Effector memory CD8-positive, alpha-beta T cell (primary cell): ENCODE measurements at regions not wholly inside any gene's neighbourhood (a gene's known extent, or its start where the extent isn't known, plus 50 kb on each side); places are given as distances from the start of the nearest gene placed in this dataset.
"Not testable (repeated sequence)": the region's sequence is repeated elsewhere in the genome, so short reads cannot be mapped to it uniquely, and the experiment has no call there.

Experiments
- ATAC-seq: fragments of 150-1000 bp; cut with Tn5 transposase; replicated peaks from 2 replicates; pipeline ENCODE4 v1.10.0; 2021; ENCODE audit warnings: mild to moderate bottlenecking, moderate library complexity
- DNase-seq, 3 experiments: peaks; one replicate each; pipeline ENCODE4 v3.0.0; 2021
- H3K27ac Mint-ChIP-seq, 2 donors: one replicate each; pipeline ENCODE4 v1.8.0; 2022; ENCODE audit warnings: mild to moderate bottlenecking in 2 of 2, mixed read lengths in 2 of 2, moderate library complexity in 2 of 2
- H3K27me3 Mint-ChIP-seq, 2 donors: one replicate each; pipeline ENCODE4 v1.8.0; 2022; ENCODE audit warnings: mixed read lengths in 2 of 2
- H3K36me3 Mint-ChIP-seq: one replicate; pipeline ENCODE4 v1.8.0; 2022; ENCODE audit warnings: mild to moderate bottlenecking, moderate library complexity, mixed read lengths; ENCODE audit not compliant: insufficient read depth
- H3K4me1 Mint-ChIP-seq, 2 donors: one replicate each; pipeline ENCODE4 v1.8.0; 2022; ENCODE audit warnings: low read depth in 2 of 2, mixed read lengths in 2 of 2
- H3K4me3 Mint-ChIP-seq, 2 donors: one replicate each; pipeline ENCODE4 v1.8.0; 2022; ENCODE audit warnings: mild to moderate bottlenecking in 2 of 2, mixed read lengths in 2 of 2, moderate library complexity in 2 of 2
- H3K9me3 Mint-ChIP-seq, 2 donors: one replicate each; pipeline ENCODE4 v1.8.0; 2022; ENCODE audit warnings: mixed read lengths in 2 of 2

DNA sequence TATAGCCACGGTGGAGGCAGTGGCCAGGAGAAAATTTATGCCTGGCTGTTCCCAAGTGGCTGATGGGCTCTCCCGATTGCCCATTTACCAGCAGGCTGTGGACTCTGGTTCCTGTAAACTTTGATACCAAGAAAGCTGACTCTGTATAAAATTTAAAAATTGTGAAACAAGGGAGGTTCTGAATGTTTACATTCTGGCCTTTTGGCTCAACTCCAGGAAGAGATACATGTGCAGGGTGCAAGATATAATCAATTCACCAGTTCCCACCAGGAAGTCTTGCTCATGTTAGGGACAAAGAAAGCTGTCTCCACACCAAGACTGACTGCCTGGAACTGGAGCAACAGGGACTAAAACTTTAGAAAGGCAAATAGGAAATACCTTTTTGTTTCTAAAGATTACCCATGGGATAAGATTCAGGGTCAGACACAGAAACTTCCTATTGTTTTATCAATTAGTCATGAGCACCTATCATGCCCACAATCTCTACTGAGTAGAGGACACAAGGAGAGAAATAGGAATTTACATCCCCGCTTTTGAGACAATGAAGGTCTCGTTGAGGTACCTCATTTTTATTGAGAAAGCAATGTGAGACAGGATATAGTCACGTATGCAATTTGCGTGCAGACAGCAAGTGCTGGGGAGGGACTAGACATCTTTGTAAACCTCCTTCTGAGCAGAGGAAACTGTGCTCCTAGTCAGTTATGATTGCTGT lies 123.5 kb downstream of the LIPG start:
- no peak overlapping the region for H3K4me3 Mint-ChIP-seq
- H3K36me3 Mint-ChIP-seq, result no peaks in the 10 kb centered on the region
- H3K27me3 Mint-ChIP-seq, result peaks cover 0 to 16% of the 10 kb centered on the region in 2 donors
- peaks cover 2 to 3% of the 10 kb centered on the region in 2 donors for H3K4me1 Mint-ChIP-seq
- H3K9me3 Mint-ChIP-seq, result no peaks in the 10 kb centered on the region
- DNase-seq (no peak), ATAC-seq (no peak)
- no peak overlapping the region for H3K27ac Mint-ChIP-seq

DNA sequence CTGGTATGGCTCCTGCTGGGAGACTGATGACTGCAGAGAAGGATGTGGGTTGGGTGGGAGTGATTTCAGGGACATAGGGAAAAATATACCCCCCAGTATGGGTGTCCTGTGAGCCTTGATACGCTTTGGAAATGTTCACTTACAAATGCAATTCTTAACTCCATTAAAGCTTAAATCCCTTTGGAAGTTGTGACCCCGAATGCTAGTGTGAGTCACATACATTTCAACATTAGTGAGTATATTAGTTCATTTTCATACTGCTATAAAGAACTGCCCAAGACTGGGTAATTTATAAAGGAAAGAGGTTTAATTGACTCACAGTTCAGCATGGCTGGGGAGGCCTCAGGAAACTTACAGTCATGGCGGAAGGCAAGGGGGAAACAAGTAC lies 120.9 kb downstream of the LIPG start:
- peaks cover 0 to 16% of the 10 kb centered on the region in 2 donors for H3K27me3 Mint-ChIP-seq
- ATAC-seq, H3K9me3 Mint-ChIP-seq, DNase-seq, H3K36me3 Mint-ChIP-seq, H3K4me3 Mint-ChIP-seq, H3K4me1 Mint-ChIP-seq, H3K27ac Mint-ChIP-seq: not testable (repeated sequence)

DNA sequence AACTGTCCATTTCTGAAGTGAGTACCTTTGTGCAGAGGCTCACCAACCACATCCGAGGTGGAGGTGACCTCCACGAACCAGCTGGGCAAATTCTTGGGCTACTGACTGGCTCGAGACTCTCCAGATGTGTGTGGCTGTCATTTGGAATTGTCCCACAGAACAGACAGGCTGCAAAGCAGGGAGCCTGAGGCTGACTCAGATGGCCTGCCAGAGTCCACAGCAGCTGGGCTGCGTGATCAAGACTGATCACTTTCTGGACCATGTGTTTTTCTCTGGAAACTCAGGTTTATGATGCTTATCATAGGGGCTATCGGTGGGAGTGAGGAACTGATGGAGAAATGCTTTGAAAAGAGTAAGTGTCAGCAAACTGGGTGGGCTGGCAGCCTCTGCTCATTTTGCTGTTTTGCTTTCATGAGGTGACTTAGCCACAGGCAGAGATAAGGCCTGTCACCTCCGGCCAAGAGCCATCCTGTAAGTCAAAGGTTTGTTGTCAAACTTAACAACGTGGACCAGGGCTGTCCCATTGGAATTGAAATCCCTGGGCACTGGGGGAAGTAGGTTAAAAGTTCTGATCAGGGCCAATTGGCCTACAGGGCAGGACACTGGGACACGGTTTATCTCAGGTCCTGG lies 120.4 kb downstream of the LIPG start:
- Mint-ChIP-seq H3K27ac (no peak overlapping the region), H3K27me3 (peaks cover 0 to 16% of the 10 kb centered on the region in 2 donors), H3K4me3 (no peak overlapping the region), H3K36me3 (no peaks in the 10 kb centered on the region), H3K9me3 (no peaks in the 10 kb centered on the region), H3K4me1 (peaks cover 5 to 7% of the 10 kb centered on the region in 2 donors)
- ATAC-seq (no peak), DNase-seq (no peak)

DNA sequence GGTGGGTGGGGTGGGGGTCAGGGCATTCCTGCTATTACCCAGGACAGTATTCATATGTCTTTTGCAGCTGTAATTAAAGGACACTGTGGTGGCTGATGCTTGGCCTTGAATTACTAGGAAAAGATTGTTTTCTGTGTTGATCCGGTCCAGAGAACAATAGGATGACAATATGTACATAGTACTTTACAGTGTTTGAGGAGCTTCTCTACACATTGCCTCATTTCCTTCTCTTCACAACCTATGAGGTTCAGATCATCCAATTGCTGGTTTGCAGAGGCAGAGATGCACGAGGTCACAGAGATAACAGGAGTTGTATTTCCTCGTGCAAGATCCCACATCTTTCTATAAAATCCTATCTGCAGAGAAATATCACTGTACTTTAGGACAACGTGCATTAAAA lies 119.5 kb downstream of the LIPG start:
- peaks cover 0 to 16% of the 10 kb centered on the region in 2 donors for H3K27me3 Mint-ChIP-seq
- H3K36me3 Mint-ChIP-seq, result no peaks in the 10 kb centered on the region
- H3K9me3 Mint-ChIP-seq, result no peaks in the 10 kb centered on the region
- H3K4me3 Mint-ChIP-seq, result no peak overlapping the region
- no peak overlapping the region for H3K27ac Mint-ChIP-seq
- ATAC-seq, result no peak
- DNase-seq, result no peak
- H3K4me1 Mint-ChIP-seq, result peaks cover 5 to 7% of the 10 kb centered on the region in 2 donors

DNA sequence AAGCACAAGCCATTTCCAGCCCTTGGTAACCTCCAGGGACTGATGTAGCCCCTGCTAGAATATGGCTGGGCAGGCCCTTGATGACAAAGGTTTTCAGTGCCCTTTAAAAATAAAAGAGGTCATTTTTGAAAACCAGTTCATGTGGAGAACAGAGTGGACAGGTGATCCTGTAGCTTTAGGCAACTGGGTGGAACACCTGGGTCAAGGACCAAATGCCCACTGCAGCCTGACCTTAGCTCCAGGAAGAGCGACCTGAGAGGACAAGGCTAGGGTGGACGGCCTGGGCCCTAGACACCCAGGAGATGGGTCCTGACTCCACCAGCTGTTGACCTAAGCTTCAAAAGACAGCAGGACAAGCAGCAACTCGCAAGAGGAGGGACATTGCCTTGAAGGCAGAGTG lies 116.6 kb downstream of the LIPG start:
- Mint-ChIP-seq H3K27me3 (peaks cover 9 to 16% of the 10 kb centered on the region in 2 donors), H3K4me1 (peaks cover 5 to 7% of the 10 kb centered on the region in 2 donors), H3K36me3 (no peaks in the 10 kb centered on the region), H3K27ac (peak overlapping the region in 1 of 2 donors; percentile 45), H3K9me3 (no peaks in the 10 kb centered on the region), H3K4me3 (no peak overlapping the region)
- no peak for DNase-seq
- ATAC-seq, result no peak

DNA sequence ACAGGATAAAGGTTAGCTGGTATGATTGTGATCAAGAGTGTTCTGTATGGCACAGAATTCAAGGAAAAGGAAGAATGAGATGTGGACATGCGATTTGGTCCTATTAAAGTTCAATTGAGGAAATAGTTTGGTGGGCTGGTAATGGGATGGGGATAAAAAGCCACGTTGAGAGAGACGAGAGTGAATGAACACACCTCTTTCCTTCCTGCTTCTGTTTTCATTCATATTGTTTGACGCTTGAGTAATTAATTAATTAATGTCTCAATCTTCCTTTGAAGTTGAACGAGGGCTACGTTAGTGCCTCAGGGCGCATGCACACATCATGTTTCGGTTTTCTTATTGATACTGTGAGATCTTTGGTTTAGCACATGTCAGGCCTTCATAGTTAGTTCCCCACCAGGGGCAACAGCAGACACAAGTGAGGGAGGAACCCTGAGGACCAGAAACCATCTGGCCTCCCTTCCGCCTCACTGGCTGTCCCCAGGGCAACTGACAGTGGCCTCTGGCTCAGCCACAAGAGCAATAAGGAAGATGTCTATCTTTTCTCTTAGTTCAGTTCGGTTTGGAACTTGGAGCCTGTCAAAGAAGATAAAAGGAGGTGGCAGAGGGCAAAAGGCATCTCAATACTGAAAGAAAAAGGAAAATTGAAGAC lies 116.0 kb downstream of the LIPG start:
- no peak for ATAC-seq
- Mint-ChIP-seq H3K27ac (peak overlapping the region in 1 of 2 donors; percentile 45), H3K36me3 (no peaks in the 10 kb centered on the region), H3K27me3 (peaks cover 9 to 16% of the 10 kb centered on the region in 2 donors), H3K4me3 (peak overlapping the region in 1 of 2 donors; percentile 5), H3K9me3 (no peaks in the 10 kb centered on the region), H3K4me1 (peaks cover 5 to 7% of the 10 kb centered on the region in 2 donors)
- no peak for DNase-seq

DNA sequence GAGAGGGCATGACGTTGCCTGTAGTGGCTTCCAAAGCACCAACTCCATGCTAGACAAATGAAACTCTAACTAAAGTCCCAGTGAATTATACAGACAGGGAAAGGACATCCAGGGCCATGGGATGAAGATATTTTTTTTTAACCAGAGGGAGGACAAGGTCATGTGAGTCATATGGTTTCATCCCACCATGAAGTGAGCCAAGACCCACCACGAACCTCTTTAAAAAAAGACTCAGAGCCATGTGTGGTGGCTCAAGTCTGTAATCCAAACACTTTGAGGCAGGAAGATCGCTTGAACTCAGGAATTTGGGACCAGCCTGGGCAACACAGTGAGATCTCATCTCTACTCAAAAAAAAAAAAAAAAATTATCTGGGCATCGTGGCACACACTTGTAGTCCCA lies 115.2 kb downstream of the LIPG start:
- Mint-ChIP-seq H3K4me3 (no peak overlapping the region), H3K27ac (no peak overlapping the region), H3K4me1 (peaks cover 5 to 7% of the 10 kb centered on the region in 2 donors), H3K36me3 (no peaks in the 10 kb centered on the region), H3K27me3 (peaks cover 9 to 16% of the 10 kb centered on the region in 2 donors), H3K9me3 (no peaks in the 10 kb centered on the region)
- DNase-seq (no peak), ATAC-seq (no peak)

DNA sequence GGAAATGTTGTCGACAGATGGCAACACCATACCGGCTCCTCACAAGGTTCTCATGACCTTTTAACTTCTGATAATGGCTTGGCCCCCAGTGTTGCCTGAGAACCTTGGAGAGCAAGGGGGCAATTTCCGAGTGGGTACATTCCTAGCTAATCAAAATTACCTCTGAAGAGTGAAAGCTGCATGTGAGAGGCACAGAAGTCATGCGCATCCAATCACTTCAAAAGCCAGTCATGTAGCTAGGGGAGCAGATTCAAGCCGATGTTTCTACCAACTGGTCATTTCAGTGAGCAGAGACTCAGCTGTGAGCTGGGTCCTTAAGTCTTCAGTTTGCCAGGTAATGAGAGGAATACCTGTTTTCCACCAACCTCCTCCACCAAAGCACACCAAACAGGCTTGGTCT lies 111.4 kb downstream of the LIPG start:
- peaks cover 4 to 7% of the 10 kb centered on the region in 2 donors for H3K4me1 Mint-ChIP-seq

DNA sequence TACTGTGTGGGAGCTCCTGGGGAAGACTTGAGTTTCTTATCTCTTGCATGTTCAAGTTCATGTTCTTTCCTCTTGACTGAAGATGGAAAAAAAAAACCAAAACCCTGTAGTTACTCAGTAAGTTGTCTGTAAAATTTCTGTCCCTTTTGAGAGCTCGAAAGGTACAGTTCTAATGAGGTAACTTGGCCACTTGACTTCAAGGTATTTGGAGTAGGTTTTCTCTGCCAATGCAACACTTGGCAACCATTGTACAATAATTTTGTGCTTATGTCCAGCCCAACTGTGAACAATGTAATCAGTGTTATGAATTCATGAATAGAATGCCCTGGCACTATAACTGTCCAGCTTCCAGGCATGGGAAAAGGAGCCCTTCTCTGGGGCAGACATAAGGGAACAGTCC lies 111.0 kb downstream of the LIPG start:
- Mint-ChIP-seq H3K36me3 (no peaks in the 10 kb centered on the region), H3K4me1 (peaks cover under 1 to 4% of the 10 kb centered on the region in 2 donors), H3K27ac (no peak overlapping the region), H3K9me3 (no peaks in the 10 kb centered on the region), H3K4me3 (no peak overlapping the region), H3K27me3 (peaks cover 36 to 41% of the 10 kb centered on the region in 2 donors)
- ATAC-seq (no peak), DNase-seq (no peak)

More for the DNA sequence above, 111.4 kb downstream of the LIPG start:
- Mint-ChIP-seq H3K4me3 (no peak overlapping the region), H3K36me3 (no peaks in the 10 kb centered on the region), H3K27ac (no peak overlapping the region), H3K9me3 (no peaks in the 10 kb centered on the region), H3K27me3 (peaks cover 32 to 37% of the 10 kb centered on the region in 2 donors)
- ATAC-seq (no peak), DNase-seq (no peak)

DNA sequence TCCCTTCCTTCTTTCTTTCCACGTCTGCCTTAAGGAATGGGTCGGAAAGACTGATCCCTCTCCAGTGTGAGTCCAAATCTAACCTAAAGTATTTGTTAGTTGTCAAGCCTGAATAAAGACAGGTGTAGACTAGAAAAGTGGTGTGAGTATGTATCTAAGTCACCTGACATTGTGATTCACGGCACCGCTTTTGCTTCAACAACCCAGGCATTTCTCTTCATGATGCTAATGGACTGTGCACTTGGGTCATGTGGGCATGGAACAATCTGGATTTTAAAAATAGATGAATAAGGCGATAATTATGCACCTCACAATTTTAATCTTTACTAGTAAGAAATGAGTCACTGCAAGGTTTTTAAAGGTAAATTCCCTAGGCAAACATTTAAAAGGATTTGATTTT lies 107.5 kb downstream of the LIPG start:
- H3K4me3 Mint-ChIP-seq, result no peak overlapping the region
- H3K27ac Mint-ChIP-seq, result no peak overlapping the region
- no peak for ATAC-seq
- H3K36me3 Mint-ChIP-seq, result no peaks in the 10 kb centered on the region
- H3K9me3 Mint-ChIP-seq, result no peaks in the 10 kb centered on the region
- DNase-seq, result no peak
- H3K4me1 Mint-ChIP-seq, result peaks cover 3% of the 10 kb centered on the region in 2 donors
- H3K27me3 Mint-ChIP-seq, result peaks cover 54 to 62% of the 10 kb centered on the region in 2 donors

DNA sequence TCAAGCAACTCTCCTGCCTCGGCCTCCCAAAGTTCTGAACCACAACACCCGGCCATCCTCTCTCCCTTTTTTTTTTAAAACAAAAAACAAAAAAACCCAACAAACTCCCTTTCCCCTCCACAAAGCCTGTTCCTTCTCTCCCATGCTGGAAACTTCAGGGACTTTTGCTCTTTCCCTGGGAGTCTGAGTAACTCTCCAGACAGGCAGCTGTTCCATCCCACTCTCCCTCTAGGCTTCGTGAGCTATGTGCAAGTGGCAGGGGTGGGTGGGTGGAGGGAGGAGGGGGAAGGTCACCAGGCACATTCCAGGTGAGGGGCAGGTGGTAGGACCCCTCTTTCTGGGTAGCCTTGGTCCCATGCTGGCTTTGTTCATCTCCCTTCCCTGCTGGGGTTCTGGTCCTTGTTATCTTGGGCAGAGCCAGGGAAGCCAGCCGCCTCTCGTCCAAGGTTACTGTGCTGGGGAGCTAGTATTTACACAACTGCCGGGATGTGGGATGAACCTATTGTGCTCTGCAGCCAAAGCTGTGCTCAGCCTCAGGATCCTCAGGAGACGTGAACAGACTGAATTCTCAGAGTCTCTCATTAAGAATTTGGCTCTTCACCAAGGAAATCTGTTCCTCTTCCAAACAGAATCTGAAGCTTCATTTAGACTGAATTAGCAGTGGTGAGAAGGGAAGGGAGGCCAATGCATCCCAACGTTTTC lies 106.9 kb downstream of the LIPG start:
- Mint-ChIP-seq H3K4me1 (peaks cover 3% of the 10 kb centered on the region in 2 donors), H3K9me3 (no peaks in the 10 kb centered on the region), H3K4me3 (no peak overlapping the region), H3K27ac (no peak overlapping the region), H3K36me3 (no peaks in the 10 kb centered on the region), H3K27me3 (peaks cover 49 to 62% of the 10 kb centered on the region in 2 donors)
- no peak for ATAC-seq
- DNase-seq, result no peak

DNA sequence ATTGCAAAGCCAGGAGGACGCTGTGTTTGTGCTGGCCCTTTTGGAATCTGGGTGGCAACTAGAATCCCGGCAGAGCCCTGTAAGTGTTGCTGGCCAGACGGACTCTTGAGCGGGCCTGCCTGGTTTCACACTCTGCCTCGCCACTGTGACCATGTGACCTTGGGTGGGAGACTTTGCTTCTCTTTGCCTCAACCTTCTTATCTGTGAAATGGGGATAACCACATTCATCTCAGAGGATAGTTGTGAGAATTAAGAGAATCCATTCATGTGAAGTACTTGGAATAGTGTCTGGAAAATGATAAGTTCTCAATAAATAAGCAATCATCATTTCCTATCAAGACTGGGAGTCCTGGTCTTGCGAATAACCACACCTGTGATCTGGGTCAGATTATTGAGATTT lies 105.6 kb downstream of the LIPG start:
- ATAC-seq, result no peak
- no peak overlapping the region for H3K4me3 Mint-ChIP-seq
- H3K27me3 Mint-ChIP-seq, result peaks cover 49 to 67% of the 10 kb centered on the region in 2 donors
- peaks cover 3% of the 10 kb centered on the region in 2 donors for H3K4me1 Mint-ChIP-seq
- no peak for DNase-seq
- H3K36me3 Mint-ChIP-seq, result no peaks in the 10 kb centered on the region
- H3K9me3 Mint-ChIP-seq, result no peaks in the 10 kb centered on the region
- no peak overlapping the region for H3K27ac Mint-ChIP-seq

DNA sequence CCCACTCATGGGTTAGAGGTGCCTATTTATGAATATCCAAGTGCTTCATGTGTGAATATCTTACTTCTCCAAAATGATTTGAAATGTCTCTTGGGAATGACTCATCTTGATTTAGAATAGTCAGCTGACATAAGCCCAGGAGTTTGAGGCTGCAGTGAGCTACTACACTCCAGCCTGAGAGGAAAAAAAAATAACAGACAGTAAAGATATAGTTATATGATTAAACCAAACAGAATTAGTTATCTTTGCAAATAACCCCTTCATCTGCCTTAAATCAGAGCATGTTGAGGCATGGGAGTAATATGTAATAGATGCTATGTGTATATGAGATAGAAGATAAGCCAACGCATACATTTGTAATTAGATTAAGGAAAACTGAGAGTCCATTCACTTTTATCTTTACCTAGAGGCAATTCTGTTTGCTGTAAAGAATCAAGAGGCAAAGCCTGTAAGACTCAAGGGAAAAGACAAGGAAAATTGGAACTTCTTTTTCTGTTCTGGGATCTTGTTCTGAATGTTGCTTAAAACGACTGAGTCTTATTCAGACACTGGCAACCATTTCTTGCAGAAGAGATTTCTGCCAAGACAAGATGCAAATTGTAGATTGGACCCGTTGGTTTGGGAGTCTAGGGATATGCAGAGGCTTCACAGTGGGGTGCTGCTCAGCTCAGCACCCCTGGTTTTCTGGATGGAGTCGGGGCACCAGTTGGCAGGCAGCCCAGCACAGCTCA lies 104.4 kb downstream of the LIPG start:
- Mint-ChIP-seq H3K27me3 (peaks cover 47 to 77% of the 10 kb centered on the region in 2 donors), H3K9me3 (no peaks in the 10 kb centered on the region), H3K36me3 (no peaks in the 10 kb centered on the region), H3K4me3 (no peak overlapping the region), H3K4me1 (peaks cover 3% of the 10 kb centered on the region in 2 donors), H3K27ac (no peak overlapping the region)
- DNase-seq (no peak), ATAC-seq (no peak)
